ENCODE measurements at regions not wholly inside any gene's neighbourhood (a gene's known extent, or its start where the extent isn't known, plus 50 kb on each side); places are given as distances from the start of the nearest gene placed in this dataset.

GRCh38 chr4:22991576-22991975 lies 298.8 kb downstream of the GBA3 start:
- DNase-seq, result no peak
- no peaks in the 10 kb centered on the region for H3K9me3 ChIP-seq
- H3K27me3 ChIP-seq, result no peaks in the 10 kb centered on the region
- in situ Hi-C loops (cut with MboI; ENCODE audit: low pct_ligation_motif_present in 1 of 4, low pct_unique_long_range_greater_than_20kb in 1 of 4, low sequenced_read_pairs in 3 of 4), result no loop called here
- TF ChIP-seq POLR2AphosphoS5 (IDR thresholded peaks at IDR 0.05) (no peak), POLR2A (IDR thresholded peaks at IDR 0.05) (no peak), EP300 (IDR thresholded peaks at IDR 0.05; ENCODE audit: low read depth) (no peak), CTCF (IDR thresholded peaks at IDR 0.05) (no peak)
- H3K27ac ChIP-seq, result no peak overlapping the region
- intact Hi-C loops (cut with DNase I; ENCODE audit: low total_unique reads), result no loop called here
- H3K4me1 ChIP-seq, result no peaks in the 10 kb centered on the region
- no peaks in the 10 kb centered on the region for H3K36me3 ChIP-seq
- WGBS, 2 donors (ENCODE audit: low coverage in 1 of 2), result 57% methylated on average over 1 of the region's 1 CpG; no CpG with 5 or more reads in 1 of the 2 donors
- no peak overlapping the region for H3K4me3 ChIP-seq

- Histone ChIP-seq H3K27me3 (no peaks in the 10 kb centered on the region), H3K4me1 (no peaks in the 10 kb centered on the region), H3K36me3 (no peaks in the 10 kb centered on the region), H3K9me3 (peaks cover under 1 to 8% of the 10 kb centered on the region in 2 donors), H3K27ac (no peak overlapping the region), H3K4me3 (no peak overlapping the region)
- no peak for DNase-seq
- intact Hi-C loops (cut with DNase I; ENCODE audit: low total_unique reads), result no loop called here
- no peak for TF ChIP-seq EP300 (IDR thresholded peaks at IDR 0.05; ENCODE audit: low read depth)
- TF ChIP-seq CTCF (IDR thresholded peaks at IDR 0.05), result no peak
- no peak for TF ChIP-seq POLR2A (IDR thresholded peaks at IDR 0.05)
- TF ChIP-seq POLR2AphosphoS5 (IDR thresholded peaks at IDR 0.05), result no peak
- in situ Hi-C loops (cut with MboI; ENCODE audit: low pct_ligation_motif_present in 1 of 4, low pct_unique_long_range_greater_than_20kb in 1 of 4, low sequenced_read_pairs in 3 of 4), result no loop called here
These were observed 295.8 kb downstream of the GBA3 start for GRCh38 chr4:22988526-22988925.

GRCh38 chr4:22987870-22988269 lies 295.1 kb downstream of the GBA3 start:
- WGBS, 2 donors (ENCODE audit: low coverage in 1 of 2), result 56 to 77% methylated on average over 4 to 5 of the region's 5 CpGs
- Histone ChIP-seq H3K9me3 (peaks cover 6 to 8% of the 10 kb centered on the region in 2 donors), H3K4me3 (no peak overlapping the region), H3K27me3 (no peaks in the 10 kb centered on the region), H3K27ac (no peak overlapping the region), H3K4me1 (no peaks in the 10 kb centered on the region), H3K36me3 (no peaks in the 10 kb centered on the region)
- DNase-seq, result no peak
- in situ Hi-C loops (cut with MboI; ENCODE audit: low pct_ligation_motif_present in 1 of 4, low pct_unique_long_range_greater_than_20kb in 1 of 4, low sequenced_read_pairs in 3 of 4), result no loop called here
- intact Hi-C loops (cut with DNase I; ENCODE audit: low total_unique reads), result no loop called here
- no peak for TF ChIP-seq POLR2A (IDR thresholded peaks at IDR 0.05)

GRCh38 chr4:22986881-22987280 lies 294.1 kb downstream of the GBA3 start:
- intact Hi-C loops (cut with DNase I; ENCODE audit: low total_unique reads), result no loop called here
- no peaks in the 10 kb centered on the region for H3K4me1 ChIP-seq

More at GRCh38 chr4:22986881-22987280, 294.1 kb downstream of the GBA3 start:
- Histone ChIP-seq H3K27me3 (no peaks in the 10 kb centered on the region), H3K4me3 (no peak overlapping the region), H3K36me3 (no peaks in the 10 kb centered on the region), H3K9me3 (peaks cover 6 to 8% of the 10 kb centered on the region in 2 donors), H3K27ac (no peak overlapping the region)
- TF ChIP-seq CTCF (IDR thresholded peaks at IDR 0.05), result no peak
- no peak for TF ChIP-seq POLR2A (IDR thresholded peaks at IDR 0.05)
- no peak for TF ChIP-seq POLR2AphosphoS5 (IDR thresholded peaks at IDR 0.05)
- no peak for TF ChIP-seq EP300 (IDR thresholded peaks at IDR 0.05; ENCODE audit: low read depth)
- in situ Hi-C loops (cut with MboI; ENCODE audit: low pct_ligation_motif_present in 1 of 4, low pct_unique_long_range_greater_than_20kb in 1 of 4, low sequenced_read_pairs in 3 of 4), result no loop called here
- no peak for DNase-seq
- WGBS, 2 donors (ENCODE audit: low coverage in 1 of 2), result 75 to 94% methylated on average over 2 of the region's 2 CpGs

Data from transverse colon (tissue), 4 donors.